Astrocyte of the cerebellum (primary cell): ENCODE measurements at regions not wholly inside any gene's neighbourhood (a gene's known extent, or its start where the extent isn't known, plus 50 kb on each side); places are given as distances from the start of the nearest gene placed in this dataset.

Source experiments
- DNase-seq: peaks from one replicate; pipeline ENCODE4 v3.0.0-alpha.2; 2011; ENCODE audit warnings: low read depth
- H3K4me3 ChIP-seq: 2 replicates; pipeline ENCODE4 v1.5.1; 2011; ENCODE audit warnings: mild to moderate bottlenecking, low read depth, low read length, moderate library complexity
- in situ Hi-C: cut with HindIII; loops from 2 replicates; pipeline ENCODE4 v1.10.0; 2017; ENCODE audit warnings: low sequenced_read_pairs
- TF ChIP-seq, protein P1 (sequence below): IDR thresholded peaks from 2 replicates; pipeline ENCODE4 v1.5.1; 2012; ENCODE audit warnings: low read length, low read depth, moderate library complexity, mild to moderate bottlenecking; ENCODE audit errors: missing control alignments

- no peak overlapping the region for H3K4me3 ChIP-seq
- in situ Hi-C loops, result no loop called here
- TF ChIP-seq, protein P1, sequence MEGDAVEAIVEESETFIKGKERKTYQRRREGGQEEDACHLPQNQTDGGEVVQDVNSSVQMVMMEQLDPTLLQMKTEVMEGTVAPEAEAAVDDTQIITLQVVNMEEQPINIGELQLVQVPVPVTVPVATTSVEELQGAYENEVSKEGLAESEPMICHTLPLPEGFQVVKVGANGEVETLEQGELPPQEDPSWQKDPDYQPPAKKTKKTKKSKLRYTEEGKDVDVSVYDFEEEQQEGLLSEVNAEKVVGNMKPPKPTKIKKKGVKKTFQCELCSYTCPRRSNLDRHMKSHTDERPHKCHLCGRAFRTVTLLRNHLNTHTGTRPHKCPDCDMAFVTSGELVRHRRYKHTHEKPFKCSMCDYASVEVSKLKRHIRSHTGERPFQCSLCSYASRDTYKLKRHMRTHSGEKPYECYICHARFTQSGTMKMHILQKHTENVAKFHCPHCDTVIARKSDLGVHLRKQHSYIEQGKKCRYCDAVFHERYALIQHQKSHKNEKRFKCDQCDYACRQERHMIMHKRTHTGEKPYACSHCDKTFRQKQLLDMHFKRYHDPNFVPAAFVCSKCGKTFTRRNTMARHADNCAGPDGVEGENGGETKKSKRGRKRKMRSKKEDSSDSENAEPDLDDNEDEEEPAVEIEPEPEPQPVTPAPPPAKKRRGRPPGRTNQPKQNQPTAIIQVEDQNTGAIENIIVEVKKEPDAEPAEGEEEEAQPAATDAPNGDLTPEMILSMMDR, result no peak
- DNase-seq, result no peak
These were observed 556.7 kb upstream of the HTR1E start for GRCh38 chr6:86380571-86381125.

GRCh38 chr6:86357877-86358276 is 579.5 kb upstream of the HTR1E start:
- DNase-seq, result no peak
- TF ChIP-seq, protein P1, result no peak
- H3K4me3 ChIP-seq, result no peak overlapping the region
- in situ Hi-C loops, result no loop called here

GRCh38 chr6:86355271-86355670 is 582.1 kb upstream of the HTR1E start:
- DNase-seq, result no peak
- in situ Hi-C loops, result no loop called here
- TF ChIP-seq, protein P1, result no peak
- H3K4me3 ChIP-seq, result no peak overlapping the region

GRCh38 chr6:86331919-86332318 is 605.4 kb upstream of the HTR1E start:
- DNase-seq, result no peak
- in situ Hi-C loops, result no loop called here
- TF ChIP-seq, protein P1, result no peak
- no peak overlapping the region for H3K4me3 ChIP-seq

DNA sequence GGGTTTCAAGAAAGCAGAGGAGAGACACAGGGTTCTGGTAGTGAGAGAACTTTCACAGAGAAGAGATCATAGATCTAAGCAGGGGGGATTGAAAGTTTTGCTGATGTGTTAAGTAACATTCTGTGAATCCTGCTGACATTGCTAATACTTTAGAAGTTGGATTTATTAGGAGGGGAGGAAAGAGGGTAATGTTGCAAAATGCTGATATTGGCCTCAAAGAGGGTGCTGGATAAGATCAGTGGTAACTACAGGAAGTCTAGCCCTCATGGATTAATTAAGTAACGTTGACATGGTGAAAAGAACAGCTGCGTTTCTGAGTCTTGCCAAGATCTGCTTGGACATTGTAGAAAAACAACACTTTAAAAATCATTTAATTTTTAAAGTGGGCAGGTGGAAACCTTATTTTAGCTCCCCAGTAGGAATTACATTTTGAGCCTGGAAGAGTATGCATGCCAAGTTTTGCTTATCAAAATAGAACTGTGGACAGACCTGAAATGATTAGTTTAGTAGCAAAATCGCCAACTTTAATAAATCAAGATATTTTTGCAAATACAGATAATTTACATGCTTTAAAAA is 606.0 kb upstream of the HTR1E start:
- TF ChIP-seq, protein P1, result no peak
- in situ Hi-C loops, result no loop called here
- DNase-seq, result no peak
- H3K4me3 ChIP-seq, result no peak overlapping the region

GRCh38 chr6:86306210-86306609 is 631.1 kb upstream of the HTR1E start:
- no peak for DNase-seq
- TF ChIP-seq, protein P1, result no peak
- no peak overlapping the region for H3K4me3 ChIP-seq

More at GRCh38 chr6:86306210-86306609, 631.1 kb upstream of the HTR1E start:
- in situ Hi-C loops, result loop anchor here (5.0 kb wide), 1 partner anchor 46 kb away; no protein-coding TSS in a partner anchor
